Astrocyte of the cerebellum (primary cell): ENCODE measurements at regions not wholly inside any gene's neighbourhood (a gene's known extent, or its start where the extent isn't known, plus 50 kb on each side); places are given as distances from the start of the nearest gene placed in this dataset.

Source experiments
- DNase-seq: peaks from one replicate; pipeline ENCODE4 v3.0.0-alpha.2; 2011; ENCODE audit warnings: low read depth
- H3K4me3 ChIP-seq: 2 replicates; pipeline ENCODE4 v1.5.1; 2011; ENCODE audit warnings: mild to moderate bottlenecking, low read depth, low read length, moderate library complexity
- CTCF ChIP-seq: IDR thresholded peaks from 2 replicates; pipeline ENCODE4 v1.5.1; 2012; ENCODE audit warnings: low read length, low read depth, moderate library complexity, mild to moderate bottlenecking; ENCODE audit errors: missing control alignments
- in situ Hi-C: cut with HindIII; loops from 2 replicates; pipeline ENCODE4 v1.10.0; 2017; ENCODE audit warnings: low sequenced_read_pairs

GRCh38 chr6:92281571-92282076 lies 1137.7 kb downstream of the EPHA7 start:
- no peak for DNase-seq
- H3K4me3 ChIP-seq: no peak overlapping the region
- TF ChIP-seq CTCF: no peak
- in situ Hi-C loops: no loop called here

DNA sequence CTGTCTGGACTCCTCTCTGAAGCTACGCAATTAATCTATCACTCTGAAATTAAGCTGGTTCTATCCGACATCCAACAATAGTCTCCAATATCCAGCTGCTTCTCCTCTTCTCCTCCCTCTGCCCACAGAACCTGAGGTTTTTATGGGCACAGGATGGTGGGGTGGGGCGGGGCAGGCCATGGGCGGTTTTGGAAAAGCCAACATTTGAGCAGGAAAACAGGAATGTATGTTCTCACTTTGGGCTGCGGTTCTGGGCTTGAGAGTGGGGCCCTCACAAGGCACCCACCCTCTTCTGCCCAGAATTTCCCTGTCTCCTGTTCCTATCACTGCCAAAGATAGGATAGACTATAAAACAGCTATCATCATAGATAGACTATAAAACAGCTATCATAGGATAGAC lies 1144.2 kb downstream of the EPHA7 start:
- DNase-seq: no peak
- in situ Hi-C loops: no loop called here
- no peak overlapping the region for H3K4me3 ChIP-seq
- TF ChIP-seq CTCF: no peak

GRCh38 chr6:92274588-92274987 lies 1144.8 kb downstream of the EPHA7 start:
- in situ Hi-C loops: no loop called here
- TF ChIP-seq CTCF: no peak
- no peak for DNase-seq
- H3K4me3 ChIP-seq: no peak overlapping the region

GRCh38 chr6:92273694-92274093 lies 1145.7 kb downstream of the EPHA7 start:
- no peak for TF ChIP-seq CTCF
- in situ Hi-C loops: no loop called here
- DNase-seq: no peak
- H3K4me3 ChIP-seq: no peak overlapping the region

DNA sequence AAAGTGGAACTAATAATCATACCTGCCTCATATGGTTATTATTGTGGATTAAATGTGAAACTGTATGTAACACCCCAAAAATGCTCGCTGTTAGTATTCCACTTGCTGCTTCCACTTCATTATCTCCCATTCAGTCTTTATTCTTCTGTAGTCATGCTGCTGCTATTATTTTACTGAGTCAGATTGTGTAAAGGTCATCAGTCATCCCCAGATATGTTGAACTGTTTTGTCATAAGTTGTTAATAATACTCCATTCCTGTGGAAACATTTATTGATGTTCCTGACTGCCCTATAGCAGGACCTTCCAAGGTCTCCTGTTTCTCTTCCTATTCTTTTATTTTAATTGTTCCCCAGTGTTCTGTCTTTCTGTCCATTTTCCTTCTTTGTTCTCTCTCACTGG lies 1148.3 kb downstream of the EPHA7 start:
- in situ Hi-C loops: no loop called here
- no peak overlapping the region for H3K4me3 ChIP-seq
- no peak for TF ChIP-seq CTCF
- DNase-seq: no peak

DNA sequence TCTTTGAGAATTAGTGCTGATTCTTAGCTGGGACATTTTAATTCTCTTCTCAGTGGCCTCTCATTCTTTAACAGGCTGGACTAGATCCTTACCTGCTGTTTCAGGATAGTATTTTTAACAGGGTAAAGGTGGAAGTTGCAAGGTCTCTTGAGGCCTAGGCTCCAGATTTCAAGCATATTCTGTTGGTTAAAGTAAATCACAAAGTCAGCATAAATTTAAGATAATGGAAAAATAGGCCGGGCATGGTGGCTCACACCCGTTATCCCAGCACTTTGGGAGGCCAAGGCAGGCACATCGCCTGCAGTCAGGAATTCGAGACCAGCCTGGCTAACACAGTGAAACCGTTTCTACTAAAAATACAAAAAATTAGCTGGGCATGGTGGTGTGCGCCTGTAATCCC lies 1149.0 kb downstream of the EPHA7 start:
- H3K4me3 ChIP-seq: no peak overlapping the region
- TF ChIP-seq CTCF: no peak
- in situ Hi-C loops: no loop called here
- DNase-seq: no peak

GRCh38 chr6:92267335-92267734 lies 1152.0 kb downstream of the EPHA7 start:
- H3K4me3 ChIP-seq: no peak overlapping the region
- in situ Hi-C loops: no loop called here
- no peak for DNase-seq
- no peak for TF ChIP-seq CTCF
